ENCODE measurements at regions not wholly inside any gene's neighbourhood (a gene's known extent, or its start where the extent isn't known, plus 50 kb on each side); places are given as distances from the start of the nearest gene placed in this dataset.

DNA sequence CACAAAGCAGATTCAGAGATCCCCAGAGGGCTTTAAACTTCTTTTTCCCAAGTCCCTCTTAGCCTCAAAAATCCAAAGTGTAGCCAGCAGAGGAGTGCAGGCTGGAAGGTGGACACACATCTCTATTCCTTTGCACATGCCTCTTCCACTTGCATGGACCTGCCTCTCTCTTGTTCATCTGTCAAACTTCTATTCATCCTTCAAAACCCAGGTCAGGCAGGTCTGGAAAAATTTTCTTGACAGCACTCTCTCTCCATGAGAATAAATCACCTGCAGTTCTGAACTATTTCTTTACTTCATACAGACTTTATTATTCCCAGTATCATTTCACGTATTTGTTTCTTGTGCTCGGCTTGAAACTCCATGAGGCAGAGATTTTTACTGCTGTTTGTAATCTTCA is 127.5 kb downstream of the SS18 start:
- no peak for DNase-seq

DNA sequence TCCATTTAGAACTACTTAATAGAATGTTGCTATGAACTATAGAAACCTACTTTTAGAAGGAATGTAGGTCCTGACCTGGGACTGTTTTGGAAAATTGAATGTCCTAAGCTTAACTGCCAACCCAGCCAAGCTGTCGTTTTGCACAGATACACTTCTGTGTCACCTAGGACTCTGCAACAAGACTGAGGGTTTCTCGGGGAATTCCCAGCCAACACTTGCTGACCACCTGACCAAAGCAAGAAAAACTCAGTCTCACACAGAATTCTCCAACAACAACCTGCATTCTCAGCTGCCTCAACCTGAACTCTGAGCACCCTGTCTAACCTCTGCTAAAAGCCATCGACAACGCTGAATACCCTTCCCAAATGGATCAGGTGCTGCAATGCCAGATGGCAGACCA is 128.2 kb downstream of the SS18 start:
- DNase-seq, result no peak

DNA sequence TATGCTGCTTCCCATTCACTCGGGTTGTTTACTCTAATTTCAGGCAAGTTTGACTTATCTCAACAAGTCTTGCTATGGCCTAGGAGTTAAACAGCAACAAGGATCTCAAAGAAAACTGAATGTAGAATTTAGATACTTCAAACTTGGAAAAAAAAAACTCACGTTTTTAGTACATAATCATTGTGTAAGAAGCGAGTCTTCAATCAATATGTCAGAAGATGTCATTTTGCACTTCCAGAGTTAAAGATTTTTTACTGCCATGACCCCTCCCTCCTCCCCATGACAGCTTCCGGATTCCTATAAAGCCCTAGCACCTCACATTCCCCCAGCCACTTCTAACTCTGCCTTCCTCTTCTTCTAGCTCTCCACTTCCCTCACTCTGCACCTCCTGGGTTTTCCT is 133.4 kb downstream of the SS18 start:
- DNase-seq, result no peak

DNA sequence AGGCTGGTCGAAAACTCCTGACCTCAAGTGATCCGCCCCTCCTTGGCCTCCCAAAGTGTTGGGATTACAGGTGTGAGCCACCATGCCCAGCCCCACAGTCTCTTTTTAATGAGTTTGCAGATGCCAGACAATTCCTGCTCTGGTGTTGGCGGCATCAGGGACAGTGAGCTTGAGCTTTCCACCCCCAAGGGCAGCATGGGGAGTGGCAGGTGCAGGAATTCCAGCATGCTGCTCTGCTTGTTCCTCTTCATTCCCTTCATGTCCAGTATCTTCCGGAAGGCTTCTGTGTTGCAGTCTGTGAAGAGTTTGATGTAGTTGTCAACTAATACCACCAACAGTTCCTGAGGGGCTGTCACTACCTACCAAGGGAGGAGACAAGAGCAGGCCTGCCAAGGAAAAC is 137.3 kb downstream of the SS18 start:
- no peak for DNase-seq

DNA sequence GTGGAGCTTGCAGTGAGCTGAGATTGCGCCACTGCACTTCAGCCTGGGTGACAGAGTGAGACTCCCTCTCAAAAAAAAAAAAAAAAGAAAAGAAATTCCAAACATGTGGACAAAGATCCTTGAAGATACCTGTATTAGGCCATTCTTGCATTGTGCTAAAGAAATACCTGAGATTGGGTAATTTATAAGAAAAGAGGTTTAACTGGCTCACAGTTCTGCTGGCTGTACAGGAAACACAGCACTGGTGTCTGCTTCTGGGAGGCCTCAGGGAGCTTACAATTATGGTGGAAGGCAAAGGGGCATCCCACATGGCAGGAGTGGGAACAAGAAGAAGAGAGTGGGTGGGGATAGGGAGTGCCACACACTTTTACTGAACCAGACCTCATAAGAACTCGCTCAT is 140.1 kb downstream of the SS18 start:
- DNase-seq, result no peak

DNA sequence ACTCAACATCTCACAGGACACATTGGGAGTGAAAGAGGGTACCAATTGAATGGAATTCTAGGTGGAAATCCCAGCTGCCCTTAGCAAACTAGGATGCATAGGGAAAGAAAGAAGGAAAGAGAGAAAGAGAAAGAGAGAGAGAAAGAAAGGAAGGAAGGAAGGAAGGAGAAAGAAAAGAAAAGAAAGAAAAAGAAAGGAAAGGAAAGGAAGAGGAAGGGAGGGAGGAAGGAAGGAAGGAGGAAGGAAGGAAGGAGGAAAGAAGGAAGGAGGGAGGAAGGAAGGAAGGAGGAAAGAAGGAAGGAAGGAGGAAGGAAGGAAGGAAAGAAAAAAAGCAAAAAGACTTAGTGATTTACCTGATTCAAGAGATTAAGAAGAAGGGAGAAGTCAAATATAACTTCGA is 143.9 kb downstream of the SS18 start:
- DNase-seq, result no peak

- no peak for DNase-seq
These were observed 155.1 kb downstream of the SS18 start for GRCh38 chr18:25935356-25935755.

DNA sequence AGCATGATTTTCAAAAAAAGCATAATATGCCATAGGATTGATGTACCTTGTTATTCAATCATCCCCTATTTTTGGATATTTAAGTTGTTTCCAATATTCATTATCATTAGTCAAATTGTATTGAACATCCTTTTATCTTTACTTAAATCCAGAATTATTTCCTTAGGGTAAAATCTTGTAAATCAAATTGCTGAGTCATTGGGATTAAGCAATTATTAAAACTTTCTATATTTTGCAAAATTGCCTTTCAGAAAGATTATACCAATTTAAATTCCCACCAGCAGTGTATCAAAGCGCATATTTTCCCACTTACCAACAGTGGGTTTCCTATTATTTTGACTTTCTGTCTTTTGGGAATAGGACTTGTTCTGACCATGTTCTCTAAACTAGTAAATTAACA is 159.3 kb downstream of the SS18 start:
- DNase-seq, result no peak

DNA sequence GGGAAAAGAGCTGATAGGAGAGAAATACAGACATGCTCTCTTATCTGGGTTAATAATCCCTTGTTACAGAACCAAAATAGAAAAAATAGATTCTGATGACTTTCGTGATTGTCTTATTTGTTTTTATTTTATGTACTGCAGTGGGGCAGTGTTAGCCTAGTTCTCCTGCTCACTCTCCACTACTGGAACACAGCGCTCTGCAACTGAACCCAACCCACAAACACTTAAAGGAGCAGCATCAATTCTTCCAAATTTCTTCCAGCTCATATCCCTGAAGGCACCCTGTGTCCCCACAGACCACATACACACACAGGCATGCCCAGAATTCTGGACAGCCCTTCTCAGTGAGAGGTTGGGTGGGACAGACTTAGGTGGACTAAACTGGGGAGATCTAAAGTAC is 160.6 kb downstream of the SS18 start:
- no peak for DNase-seq

- DNase-seq, result no peak
These were observed 162.6 kb downstream of the SS18 start for GRCh38 chr18:25927830-25928229.

DNA sequence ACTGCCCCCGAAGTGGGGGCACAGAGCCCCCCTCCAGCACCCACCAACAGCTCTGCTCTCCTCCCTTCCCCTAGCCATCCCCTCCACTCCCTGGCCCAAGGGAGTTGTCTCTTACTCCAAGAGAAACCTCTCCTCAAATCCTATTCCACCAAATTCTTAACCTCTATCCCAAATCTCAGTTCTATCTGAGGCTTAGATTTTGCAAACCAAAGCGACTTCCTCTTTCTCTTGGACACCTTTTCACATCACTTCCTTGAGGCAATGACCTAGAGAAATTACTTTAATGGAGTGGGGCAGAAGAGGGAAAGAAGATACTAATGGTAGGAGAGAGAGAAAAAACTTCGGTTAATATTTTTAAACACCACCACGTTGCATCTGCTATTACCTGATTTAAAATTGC is 167.2 kb downstream of the SS18 start:
- DNase-seq, result no peak

GRCh38 chr18:25921677-25922421 is 168.6 kb downstream of the SS18 start:
- peak; percentile 13 for DNase-seq

DNA sequence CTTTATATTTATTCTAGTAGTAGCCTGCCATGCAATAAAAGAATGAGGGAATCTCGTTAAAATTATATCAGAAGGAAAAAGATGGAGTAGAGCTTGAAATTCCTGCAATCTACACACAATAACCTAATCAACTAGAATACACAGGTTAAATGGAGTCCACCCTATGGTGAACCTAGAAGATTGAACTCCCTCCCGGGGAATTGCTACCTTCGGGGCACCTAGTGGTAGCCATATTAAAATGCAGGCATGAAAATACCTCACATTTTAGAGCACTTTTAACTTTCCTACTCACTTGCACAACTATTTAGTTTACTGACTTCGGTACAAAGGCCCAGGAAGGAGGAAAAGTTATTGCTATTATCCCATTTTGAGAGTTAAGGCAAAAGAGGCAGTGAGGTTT is 174.5 kb downstream of the SS18 start:
- DNase-seq, result no peak

GRCh38 chr18:25898965-25899364 is 191.4 kb downstream of the SS18 start:
- DNase-seq, result no peak

GRCh38 chr18:25896956-25897355 is 193.5 kb downstream of the SS18 start:
- DNase-seq, result no peak

DNA sequence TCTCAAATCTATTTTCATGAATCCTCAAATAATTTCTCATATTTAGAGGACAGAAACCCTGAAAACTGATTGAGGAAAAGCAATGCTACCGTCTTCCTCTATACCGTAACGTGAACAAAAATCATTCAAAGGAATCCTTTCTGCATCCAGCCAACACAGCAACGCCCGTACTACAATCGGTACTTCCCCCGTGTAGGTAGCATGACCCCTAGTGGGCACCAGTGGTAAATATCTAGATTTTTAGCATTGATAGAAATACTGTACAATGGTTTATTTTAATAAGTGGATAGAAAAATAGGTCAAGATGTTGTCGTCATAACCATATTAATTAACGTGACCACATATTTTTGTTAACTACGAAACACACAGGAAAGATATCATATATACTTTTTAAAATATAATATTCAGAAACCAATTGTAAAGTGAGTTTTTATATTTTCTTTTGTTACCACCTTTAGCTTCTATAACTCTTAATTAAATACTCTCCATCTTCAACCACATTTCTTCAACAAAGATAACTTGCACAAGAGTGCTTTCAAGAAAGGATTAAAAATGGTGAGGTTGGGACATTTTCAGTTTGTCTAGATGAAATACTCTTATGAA is 194.1 kb downstream of the SS18 start:
- peak; percentile 1 for DNase-seq

DNA sequence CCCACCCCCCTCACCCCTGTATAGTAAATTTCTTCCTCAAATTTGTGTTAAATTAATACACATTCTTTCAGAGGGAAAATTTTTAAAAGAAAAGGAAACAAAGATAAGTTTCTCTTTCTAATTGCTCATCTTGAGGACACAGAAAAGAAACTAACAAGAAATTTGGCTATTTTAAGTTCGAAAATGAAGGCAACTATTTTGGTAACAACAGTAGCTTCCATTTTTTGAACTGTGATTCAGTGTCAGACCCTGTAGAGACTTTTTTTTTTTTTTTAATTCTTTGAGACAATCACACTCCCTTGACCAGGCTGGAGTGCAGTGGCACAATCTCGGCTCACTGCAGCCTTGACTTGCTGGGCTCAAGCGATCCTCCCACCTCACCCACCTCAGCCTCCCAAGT is 194.9 kb downstream of the SS18 start:
- no peak for DNase-seq

DNA sequence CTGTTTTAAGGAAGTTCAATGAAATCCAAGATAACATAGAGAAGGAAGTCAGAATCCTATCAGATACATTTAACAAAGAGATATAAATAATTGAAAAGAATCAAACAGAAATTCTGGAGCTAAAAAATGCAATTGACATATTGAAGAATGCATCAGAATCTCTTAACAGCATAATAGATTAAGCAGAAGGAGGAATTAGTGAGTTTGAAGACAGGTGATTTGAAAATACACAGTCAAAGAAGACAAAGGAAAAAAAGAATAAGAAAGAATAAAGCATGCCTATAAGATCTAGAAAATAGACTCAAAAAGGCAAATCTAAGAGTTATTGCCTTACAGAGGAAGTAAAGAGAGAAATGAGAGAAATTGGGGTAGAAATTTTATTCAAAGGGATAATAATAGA is 204.1 kb downstream of the SS18 start:
- no peak for DNase-seq

DNA sequence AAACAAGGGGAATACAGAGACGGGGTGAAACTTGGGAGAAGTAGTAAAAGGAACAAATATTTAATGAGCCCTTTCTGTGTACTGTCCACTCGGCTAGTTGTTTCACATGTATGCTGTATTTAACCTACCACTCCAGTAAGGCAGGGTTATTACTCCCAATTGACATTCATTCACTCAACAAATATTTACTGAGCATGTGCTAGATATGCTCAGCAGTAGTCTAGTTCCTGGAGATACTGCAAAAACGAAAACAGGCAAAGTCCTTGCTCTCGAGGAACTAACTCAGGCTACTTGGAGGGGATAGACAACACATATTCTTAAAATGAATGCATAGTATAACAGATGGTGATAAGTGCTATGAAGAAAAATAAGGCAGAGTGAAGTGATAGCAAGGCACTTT is 207.3 kb downstream of the SS18 start:
- DNase-seq, result no peak

DNA sequence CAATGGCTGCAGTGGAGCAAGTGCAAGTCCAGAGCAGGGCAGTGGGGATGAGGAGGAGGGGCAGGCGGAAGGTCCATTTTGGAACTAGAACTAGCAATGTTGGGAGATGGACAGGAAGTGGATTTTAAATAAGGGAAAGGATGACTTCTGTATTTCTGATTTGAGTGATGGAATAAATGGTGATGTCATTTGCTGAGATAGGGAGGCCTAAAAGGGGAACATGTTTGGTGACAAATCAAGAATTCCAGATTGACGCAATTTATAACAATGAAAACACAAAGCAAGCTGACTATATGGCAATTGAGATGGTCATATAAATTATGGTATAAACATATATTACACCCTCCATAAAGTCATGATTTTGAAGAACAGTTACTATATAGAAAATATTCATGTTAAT is 209.3 kb downstream of the SS18 start:
- DNase-seq, result no peak

- no peak for DNase-seq
These were observed 210.0 kb downstream of the SS18 start for GRCh38 chr18:25880441-25880840.

DNA sequence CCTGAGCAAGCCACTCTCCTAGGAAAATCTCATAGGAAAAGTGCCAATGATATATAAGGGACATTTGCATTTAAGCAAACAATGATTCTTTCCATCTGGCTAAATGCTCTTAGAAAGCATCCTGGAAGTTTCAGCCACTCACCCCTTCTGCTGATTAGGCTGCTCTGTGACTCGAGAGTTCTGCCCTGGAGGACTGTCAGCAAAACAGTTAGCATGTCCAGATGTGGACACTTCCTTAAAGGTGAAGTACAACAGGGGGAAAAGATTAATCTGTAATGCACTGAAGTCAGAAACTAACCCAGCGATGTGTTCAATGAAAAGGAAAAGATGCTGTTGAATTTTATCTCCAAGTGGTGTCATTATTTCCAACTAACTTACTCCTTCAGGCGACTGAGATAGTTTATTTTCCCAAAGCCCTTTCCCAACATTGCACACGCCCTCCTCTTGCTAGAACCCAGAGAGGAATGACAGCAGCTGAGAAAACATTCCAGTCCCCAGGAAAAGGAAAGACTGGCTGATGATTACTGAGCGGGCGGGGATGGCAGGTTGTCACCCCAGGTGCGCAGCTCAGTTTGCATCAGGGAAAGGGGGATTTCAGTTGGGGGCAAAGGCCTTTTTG is 214.0 kb downstream of the SS18 start:
- no peak for DNase-seq

DNA sequence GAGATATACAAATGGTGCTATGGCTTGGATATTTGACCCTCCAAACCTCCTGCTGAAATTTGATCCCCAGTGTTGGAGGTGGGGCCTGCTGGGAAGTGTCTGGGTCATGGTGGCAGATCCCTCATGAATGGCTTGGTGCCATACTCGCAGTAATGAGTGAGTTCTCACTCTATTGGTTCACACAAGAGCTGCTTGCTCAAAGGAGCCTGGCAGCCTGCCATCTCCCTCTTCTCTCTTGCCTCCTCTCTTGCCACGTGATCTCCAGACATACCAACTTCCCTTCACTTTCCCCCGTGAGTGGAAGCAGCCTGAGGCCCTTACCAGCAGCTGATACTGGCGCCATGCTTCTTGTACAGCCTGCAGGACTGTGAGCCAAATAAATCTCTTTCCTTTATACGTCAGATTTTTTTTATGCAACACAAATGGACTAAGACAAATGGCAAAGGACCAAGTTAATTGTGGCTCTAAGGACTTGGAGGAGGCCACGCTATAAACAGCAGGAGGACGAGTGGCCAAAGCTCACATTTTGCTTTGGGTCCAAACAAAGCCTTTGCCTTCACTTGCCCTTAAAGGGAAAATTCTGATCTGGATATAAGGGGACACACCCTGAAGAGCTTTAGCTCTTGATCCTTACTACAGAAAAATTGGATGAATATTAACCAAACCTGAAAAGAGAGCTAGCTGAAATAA is 214.7 kb downstream of the SS18 start:
- no peak for DNase-seq

- no peak for DNase-seq
These were observed 216.6 kb downstream of the SS18 start for GRCh38 chr18:25873833-25874232.

Data from activated T-cell treated with anti-CD3 and anti-CD28 coated beads for 4 hours (primary cell).